SK-N-DZ (cell line): ENCODE measurements at regions not wholly inside any gene's neighbourhood (a gene's known extent, or its start where the extent isn't known, plus 50 kb on each side); places are given as distances from the start of the nearest gene placed in this dataset.

ENCODE experiments used
- DNase-seq: peaks from one replicate; pipeline ENCODE4 v3.0.0-alpha.2; 2015; ENCODE audit warnings: low spot score

- DNase-seq, result no peak
Observed at GRCh38 chr6:135798751-135799515, 52.6 kb upstream of the PDE7B start.
